ENCODE measurements at regions not wholly inside any gene's neighbourhood (a gene's known extent, or its start where the extent isn't known, plus 50 kb on each side); places are given as distances from the start of the nearest gene placed in this dataset.
"Not testable (repeated sequence)": the region's sequence is repeated elsewhere in the genome, so short reads cannot be mapped to it uniquely, and the experiment has no call there.

DNA sequence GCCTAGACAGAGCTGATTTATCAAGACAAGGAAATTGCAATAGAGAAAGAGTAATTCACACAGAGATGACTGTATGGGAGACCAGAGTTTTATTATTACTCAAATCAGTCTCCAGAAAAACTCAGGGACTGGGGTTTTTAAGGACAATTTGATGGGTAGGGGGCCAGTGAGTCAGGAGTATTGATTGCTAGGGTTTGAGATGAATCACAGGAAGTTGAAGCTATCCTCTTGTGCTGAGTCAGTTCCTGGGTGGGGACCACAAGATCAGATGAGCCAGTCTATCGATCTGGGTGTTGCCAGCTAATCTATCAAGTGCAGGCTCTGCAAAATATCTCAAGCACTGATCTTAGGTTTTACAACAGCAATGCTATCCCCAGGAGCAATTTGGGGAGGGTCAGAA, 87.4 kb upstream of the TGIF2LY start:
- H3K4me3 ChIP-seq (ENCODE audit: low read depth, low read length); DNase-seq (ENCODE audit: low read depth): not testable (repeated sequence)

DNA sequence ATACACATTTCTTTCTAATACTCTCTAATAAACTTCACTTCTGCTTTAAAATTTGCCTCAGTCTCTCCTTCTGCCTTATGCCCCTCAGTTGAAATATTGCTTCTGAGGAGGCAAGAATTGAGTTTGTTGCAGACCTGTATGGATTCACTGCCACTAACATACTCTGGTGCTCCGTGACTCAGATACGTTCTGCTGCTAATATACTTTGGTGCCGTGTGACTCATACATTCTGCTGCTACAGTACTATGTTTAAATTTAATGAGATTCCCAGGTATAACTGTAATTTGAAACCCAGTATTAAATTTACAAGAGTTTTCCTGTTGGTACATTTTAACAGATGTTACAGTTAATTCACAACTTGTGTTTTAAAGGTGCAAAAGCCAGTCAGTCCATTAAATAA, 84.3 kb upstream of the TGIF2LY start:
- not testable (repeated sequence) for H3K4me3 ChIP-seq (ENCODE audit: low read depth, low read length); DNase-seq (ENCODE audit: low read depth)

DNA sequence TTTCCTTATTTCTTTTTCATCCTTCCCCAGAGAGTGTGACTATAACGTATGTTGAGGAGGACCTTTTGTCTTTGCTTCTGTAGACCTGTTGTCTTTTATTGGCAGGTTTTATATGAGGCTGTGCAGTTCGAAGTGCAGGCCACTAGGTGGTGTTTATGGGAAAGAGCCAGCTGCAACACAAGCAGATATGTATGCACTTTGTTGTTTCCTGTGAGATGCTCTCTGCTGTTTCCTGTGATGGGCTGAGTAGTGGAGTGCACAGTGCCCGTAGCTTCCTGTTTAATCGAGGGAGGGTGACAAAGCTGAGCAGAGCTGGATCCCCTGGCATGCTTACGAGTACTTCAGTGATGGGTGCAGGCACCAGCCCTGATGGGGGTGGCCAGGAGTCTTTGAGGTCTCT, 51.8 kb upstream of the TGIF2LY start:
- TF ChIP-seq, protein P1, sequence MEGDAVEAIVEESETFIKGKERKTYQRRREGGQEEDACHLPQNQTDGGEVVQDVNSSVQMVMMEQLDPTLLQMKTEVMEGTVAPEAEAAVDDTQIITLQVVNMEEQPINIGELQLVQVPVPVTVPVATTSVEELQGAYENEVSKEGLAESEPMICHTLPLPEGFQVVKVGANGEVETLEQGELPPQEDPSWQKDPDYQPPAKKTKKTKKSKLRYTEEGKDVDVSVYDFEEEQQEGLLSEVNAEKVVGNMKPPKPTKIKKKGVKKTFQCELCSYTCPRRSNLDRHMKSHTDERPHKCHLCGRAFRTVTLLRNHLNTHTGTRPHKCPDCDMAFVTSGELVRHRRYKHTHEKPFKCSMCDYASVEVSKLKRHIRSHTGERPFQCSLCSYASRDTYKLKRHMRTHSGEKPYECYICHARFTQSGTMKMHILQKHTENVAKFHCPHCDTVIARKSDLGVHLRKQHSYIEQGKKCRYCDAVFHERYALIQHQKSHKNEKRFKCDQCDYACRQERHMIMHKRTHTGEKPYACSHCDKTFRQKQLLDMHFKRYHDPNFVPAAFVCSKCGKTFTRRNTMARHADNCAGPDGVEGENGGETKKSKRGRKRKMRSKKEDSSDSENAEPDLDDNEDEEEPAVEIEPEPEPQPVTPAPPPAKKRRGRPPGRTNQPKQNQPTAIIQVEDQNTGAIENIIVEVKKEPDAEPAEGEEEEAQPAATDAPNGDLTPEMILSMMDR (conservative IDR thresholded peaks at IDR 0.05; ENCODE audit: low read depth, low read length) = peak; percentile 19
- not testable (repeated sequence) for H3K4me3 ChIP-seq (ENCODE audit: low read depth, low read length)
- peak; percentile 24 for DNase-seq (ENCODE audit: low read depth)

Measured in choroid plexus epithelial cell (primary cell).